ENCODE measurements at regions not wholly inside any gene's neighbourhood (a gene's known extent, or its start where the extent isn't known, plus 50 kb on each side); places are given as distances from the start of the nearest gene placed in this dataset.

DNA sequence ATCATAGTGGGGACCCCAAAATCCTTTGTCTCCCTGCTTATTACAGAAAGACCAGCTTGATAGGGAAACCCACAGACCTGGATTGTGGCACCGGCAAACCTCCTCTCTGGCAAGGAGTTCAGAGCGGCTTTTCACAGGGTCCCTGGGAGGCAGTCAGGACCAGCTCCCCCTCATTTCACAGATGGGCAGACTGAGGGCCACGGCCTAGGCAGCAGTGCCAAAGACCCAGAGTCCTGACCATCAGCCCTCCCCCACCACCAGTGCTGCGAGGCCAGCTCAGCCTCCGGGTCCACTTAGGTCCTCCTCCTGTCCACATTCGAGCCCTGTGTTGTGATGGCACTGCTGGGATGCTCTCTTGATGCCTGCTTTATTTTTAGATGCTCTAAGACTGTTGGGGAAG is 57.2 kb downstream of the CAMK2N1 start:
- H3K18ac ChIP-seq (ENCODE audit: low read length): peak overlapping the region; percentile 32
- no peaks in the 10 kb centered on the region for H3K36me3 ChIP-seq (replicated peaks in 1 of 2; ENCODE audit: control insufficient read depth in 2 of 2, insufficient read depth in 2 of 2, low read length in 2 of 2)
- no peak overlapping the region for H3K4ac ChIP-seq (ENCODE audit: low read length)
- no peak overlapping the region for H3K23ac ChIP-seq (ENCODE audit: low read depth, low read length, poor library complexity)
- no peak overlapping the region for H4K91ac ChIP-seq (ENCODE audit: low read depth, low read length, poor library complexity)
- H2BK15ac ChIP-seq (ENCODE audit: low read length): no peak overlapping the region
- H3K4me1 ChIP-seq (ENCODE audit: control insufficient read depth in 2 of 2, insufficient read depth in 1 of 2, low read depth in 1 of 2, low read length in 2 of 2): peaks cover 0 to 5% of the 10 kb centered on the region in 2 donors
- H2BK5ac ChIP-seq (ENCODE audit: low read length): no peak overlapping the region
- peak overlapping the region; percentile 43 for H2BK12ac ChIP-seq (ENCODE audit: low read length)
- WGBS, 2 donors (ENCODE audit: extremely low coverage in 2 of 2, insufficient read length in 2 of 2, insufficient replicate concordance in 1 of 2): no CpG with 5 or more reads among the region's 6 CpGs
- H3K27ac ChIP-seq (replicated peaks; ENCODE audit: low read length): no peak overlapping the region
- H2BK120ac ChIP-seq (ENCODE audit: low read depth, low read length): no peak overlapping the region
- no peak overlapping the region for H2AK5ac ChIP-seq (ENCODE audit: low read depth, low read length)
- H3K79me1 ChIP-seq (ENCODE audit: low read depth, low read length): no peaks in the 10 kb centered on the region
- no peak overlapping the region for H3K14ac ChIP-seq (ENCODE audit: low read length)
- no peaks in the 10 kb centered on the region for H3K9me3 ChIP-seq (replicated peaks in 1 of 2; ENCODE audit: control insufficient read depth in 2 of 2, insufficient read depth in 1 of 2, low read depth in 1 of 2, low read length in 2 of 2)
- no peak for DNase-seq (ENCODE audit: low spot score)
- H3K4me2 ChIP-seq (ENCODE audit: insufficient read depth, low read length, poor library complexity, severe bottlenecking): no peak overlapping the region
- no peak overlapping the region for H2AFZ ChIP-seq (ENCODE audit: low read length)
- H3K27me3 ChIP-seq (ENCODE audit: control insufficient read depth in 3 of 3, insufficient read depth in 3 of 3, low read depth in 1 of 3, low read length in 3 of 3): peaks cover 0 to 19% (median 0%) of the 10 kb centered on the region in 3 experiments
- H4K8ac ChIP-seq (ENCODE audit: low read depth, low read length): no peak overlapping the region
- H3K9ac ChIP-seq (ENCODE audit: low read depth, low read length, poor library complexity): no peak overlapping the region
- H3K4me3 ChIP-seq (ENCODE audit: low read length in 2 of 2): no peak overlapping the region

DNA sequence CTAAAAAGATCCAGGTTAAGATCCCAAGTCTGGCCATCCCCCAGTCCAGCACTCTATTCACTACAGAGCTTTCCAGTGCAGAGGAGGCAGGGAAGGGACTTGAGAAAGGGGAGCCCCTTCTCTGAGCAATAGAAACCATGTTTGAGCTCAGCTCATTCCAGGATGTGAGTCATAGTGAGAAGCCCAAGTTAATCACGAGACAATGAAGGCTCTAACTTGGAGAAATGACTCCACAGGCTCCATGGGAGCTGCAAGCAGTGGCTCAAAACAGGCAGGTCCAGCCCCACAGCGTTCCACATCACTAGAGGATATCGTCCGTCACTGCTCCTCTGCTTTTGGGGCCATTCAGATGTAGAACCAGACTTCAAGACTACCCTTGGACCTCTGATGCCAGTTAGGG is 59.1 kb downstream of the CAMK2N1 start:
- Histone ChIP-seq H3K36me3 (replicated peaks in 1 of 2; ENCODE audit: control insufficient read depth in 2 of 2, insufficient read depth in 2 of 2, low read length in 2 of 2) (no peaks in the 10 kb centered on the region), H3K4ac (ENCODE audit: low read length) (no peak overlapping the region), H3K4me2 (ENCODE audit: insufficient read depth, low read length, poor library complexity, severe bottlenecking) (no peak overlapping the region), H3K23ac (ENCODE audit: low read depth, low read length, poor library complexity) (no peak overlapping the region), H3K4me3 (ENCODE audit: low read length in 2 of 2) (no peak overlapping the region), H3K9ac (ENCODE audit: low read depth, low read length, poor library complexity) (no peak overlapping the region), H4K8ac (ENCODE audit: low read depth, low read length) (no peak overlapping the region), H3K18ac (ENCODE audit: low read length) (no peak overlapping the region), H4K91ac (ENCODE audit: low read depth, low read length, poor library complexity) (no peak overlapping the region), H3K14ac (ENCODE audit: low read length) (no peak overlapping the region), H2BK120ac (ENCODE audit: low read depth, low read length) (no peak overlapping the region), H3K27ac (replicated peaks; ENCODE audit: low read length) (no peak overlapping the region), H2AK5ac (ENCODE audit: low read depth, low read length) (no peak overlapping the region), H2BK15ac (ENCODE audit: low read length) (no peak overlapping the region), H2BK5ac (ENCODE audit: low read length) (no peak overlapping the region), H3K9me3 (replicated peaks in 1 of 2; ENCODE audit: control insufficient read depth in 2 of 2, insufficient read depth in 1 of 2, low read depth in 1 of 2, low read length in 2 of 2) (peaks cover 4 to 9% of the 10 kb centered on the region in 2 donors), H2AFZ (ENCODE audit: low read length) (no peak overlapping the region), H2BK12ac (ENCODE audit: low read length) (no peak overlapping the region), H3K27me3 (ENCODE audit: control insufficient read depth in 3 of 3, insufficient read depth in 3 of 3, low read depth in 1 of 3, low read length in 3 of 3) (peaks cover 0 to 8% (median 0%) of the 10 kb centered on the region in 3 experiments), H3K79me1 (ENCODE audit: low read depth, low read length) (no peaks in the 10 kb centered on the region), H3K4me1 (ENCODE audit: control insufficient read depth in 2 of 2, insufficient read depth in 1 of 2, low read depth in 1 of 2, low read length in 2 of 2) (peaks cover 0 to 5% of the 10 kb centered on the region in 2 donors)
- DNase-seq (ENCODE audit: low spot score): no peak
- no CpG with 5 or more reads among the region's 4 CpGs for WGBS, 2 donors (ENCODE audit: extremely low coverage in 2 of 2, insufficient read length in 2 of 2, insufficient replicate concordance in 1 of 2)

DNA sequence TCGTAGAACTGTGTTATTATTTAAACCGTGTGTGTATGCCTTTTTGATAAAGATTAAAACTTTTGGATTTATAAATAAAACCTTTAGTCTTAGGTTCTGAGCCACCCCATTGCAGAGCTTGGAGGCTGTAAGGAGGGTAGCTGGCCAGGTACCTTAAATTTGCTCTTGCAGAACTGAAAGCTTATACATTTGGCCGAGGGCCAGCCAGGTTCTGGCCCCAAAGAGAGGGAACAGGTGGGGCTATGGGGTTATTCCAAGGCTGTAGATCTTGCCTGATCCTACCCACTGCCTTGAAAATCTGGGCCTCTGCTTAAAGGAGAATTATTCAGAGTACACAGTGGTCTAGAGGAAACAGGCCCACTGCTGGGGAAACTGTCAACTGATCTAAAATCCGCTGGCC is 59.6 kb downstream of the CAMK2N1 start:
- Histone ChIP-seq H3K4ac (ENCODE audit: low read length) (no peak overlapping the region), H2AK5ac (ENCODE audit: low read depth, low read length) (no peak overlapping the region), H2BK15ac (ENCODE audit: low read length) (no peak overlapping the region), H3K4me2 (ENCODE audit: insufficient read depth, low read length, poor library complexity, severe bottlenecking) (no peak overlapping the region), H3K23ac (ENCODE audit: low read depth, low read length, poor library complexity) (no peak overlapping the region), H3K79me1 (ENCODE audit: low read depth, low read length) (no peaks in the 10 kb centered on the region), H3K4me1 (ENCODE audit: control insufficient read depth in 2 of 2, insufficient read depth in 1 of 2, low read depth in 1 of 2, low read length in 2 of 2) (peaks cover 0 to 5% of the 10 kb centered on the region in 2 donors), H3K27ac (replicated peaks; ENCODE audit: low read length) (no peak overlapping the region), H3K14ac (ENCODE audit: low read length) (no peak overlapping the region), H3K27me3 (ENCODE audit: control insufficient read depth in 3 of 3, insufficient read depth in 3 of 3, low read depth in 1 of 3, low read length in 3 of 3) (peaks cover 0 to 3% (median 0%) of the 10 kb centered on the region in 3 experiments), H3K4me3 (ENCODE audit: low read length in 2 of 2) (no peak overlapping the region), H3K9ac (ENCODE audit: low read depth, low read length, poor library complexity) (no peak overlapping the region), H2BK120ac (ENCODE audit: low read depth, low read length) (no peak overlapping the region), H3K36me3 (replicated peaks in 1 of 2; ENCODE audit: control insufficient read depth in 2 of 2, insufficient read depth in 2 of 2, low read length in 2 of 2) (no peaks in the 10 kb centered on the region), H2BK5ac (ENCODE audit: low read length) (no peak overlapping the region), H3K9me3 (replicated peaks in 1 of 2; ENCODE audit: control insufficient read depth in 2 of 2, insufficient read depth in 1 of 2, low read depth in 1 of 2, low read length in 2 of 2) (peaks cover 6 to 9% of the 10 kb centered on the region in 2 donors), H4K8ac (ENCODE audit: low read depth, low read length) (no peak overlapping the region), H4K91ac (ENCODE audit: low read depth, low read length, poor library complexity) (no peak overlapping the region), H2AFZ (ENCODE audit: low read length) (no peak overlapping the region), H2BK12ac (ENCODE audit: low read length) (no peak overlapping the region), H3K18ac (ENCODE audit: low read length) (no peak overlapping the region)
- no CpG with 5 or more reads among the region's 4 CpGs for WGBS, 2 donors (ENCODE audit: extremely low coverage in 2 of 2, insufficient read length in 2 of 2, insufficient replicate concordance in 1 of 2)
- DNase-seq (ENCODE audit: low spot score): no peak

DNA sequence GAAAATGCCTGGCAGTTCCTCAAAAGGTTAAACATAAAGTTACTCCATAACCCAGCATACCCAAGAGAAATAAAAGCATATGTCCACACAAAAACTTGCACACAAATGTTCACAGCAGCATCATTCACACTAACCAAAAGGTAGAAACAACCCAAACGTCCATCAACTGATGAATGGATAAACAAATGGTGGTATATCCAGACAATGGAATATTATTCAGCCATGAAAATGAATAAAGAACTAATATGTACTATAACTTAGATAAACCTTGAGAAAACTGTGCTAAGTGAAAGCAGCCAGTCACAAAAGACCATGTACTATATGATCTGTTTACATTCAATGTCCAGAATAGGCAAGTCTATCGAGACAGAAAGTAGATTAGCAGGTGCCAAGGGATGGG is 60.4 kb downstream of the CAMK2N1 start:
- Histone ChIP-seq H3K27me3 (ENCODE audit: control insufficient read depth in 3 of 3, insufficient read depth in 3 of 3, low read depth in 1 of 3, low read length in 3 of 3) (no peaks in the 10 kb centered on the region), H3K4me1 (ENCODE audit: control insufficient read depth in 2 of 2, insufficient read depth in 1 of 2, low read depth in 1 of 2, low read length in 2 of 2) (peaks cover 0 to 3% of the 10 kb centered on the region in 2 donors), H3K79me1 (ENCODE audit: low read depth, low read length) (no peaks in the 10 kb centered on the region), H2BK120ac (ENCODE audit: low read depth, low read length) (no peak overlapping the region), H4K8ac (ENCODE audit: low read depth, low read length) (no peak overlapping the region), H2AK5ac (ENCODE audit: low read depth, low read length) (no peak overlapping the region), H3K4me2 (ENCODE audit: insufficient read depth, low read length, poor library complexity, severe bottlenecking) (no peak overlapping the region), H2BK5ac (ENCODE audit: low read length) (no peak overlapping the region), H3K36me3 (replicated peaks in 1 of 2; ENCODE audit: control insufficient read depth in 2 of 2, insufficient read depth in 2 of 2, low read length in 2 of 2) (no peaks in the 10 kb centered on the region), H3K9ac (ENCODE audit: low read depth, low read length, poor library complexity) (no peak overlapping the region), H3K14ac (ENCODE audit: low read length) (no peak overlapping the region), H3K23ac (ENCODE audit: low read depth, low read length, poor library complexity) (no peak overlapping the region), H4K91ac (ENCODE audit: low read depth, low read length, poor library complexity) (no peak overlapping the region), H3K27ac (replicated peaks; ENCODE audit: low read length) (no peak overlapping the region), H3K9me3 (replicated peaks in 1 of 2; ENCODE audit: control insufficient read depth in 2 of 2, insufficient read depth in 1 of 2, low read depth in 1 of 2, low read length in 2 of 2) (peaks cover 6 to 9% of the 10 kb centered on the region in 2 donors), H3K4ac (ENCODE audit: low read length) (no peak overlapping the region), H3K4me3 (ENCODE audit: low read length in 2 of 2) (no peak overlapping the region), H2BK12ac (ENCODE audit: low read length) (no peak overlapping the region), H2BK15ac (ENCODE audit: low read length) (no peak overlapping the region), H3K18ac (ENCODE audit: low read length) (no peak overlapping the region), H2AFZ (ENCODE audit: low read length) (no peak overlapping the region)
- DNase-seq (ENCODE audit: low spot score): no peak
- no CpG with 5 or more reads among the region's 2 CpGs for WGBS, 2 donors (ENCODE audit: extremely low coverage in 2 of 2, insufficient read length in 2 of 2, insufficient replicate concordance in 1 of 2)

Data from neuronal stem cell (in vitro differentiated cells).